GM19351 (cell line): ENCODE measurements at regions not wholly inside any gene's neighbourhood (a gene's known extent, or its start where the extent isn't known, plus 50 kb on each side); places are given as distances from the start of the nearest gene placed in this dataset.
"Not testable (repeated sequence)": the region's sequence is repeated elsewhere in the genome, so short reads cannot be mapped to it uniquely, and the experiment has no call there.

Experiments used
- ATAC-seq: cut with Tn5 transposase; IDR thresholded peaks from one replicate; pipeline ENCODE4 v1.9.1; 2021; ENCODE audit warnings: mild to moderate bottlenecking, moderate library complexity; ENCODE audit not compliant: unreplicated experiment

- no peak for ATAC-seq
These were observed 1761.3 kb upstream of the IGFBP7 start for GRCh38 chr4:58871509-58871908.

- no peak for ATAC-seq
These were observed 1738.8 kb upstream of the IGFBP7 start for GRCh38 chr4:58849026-58849425.

DNA sequence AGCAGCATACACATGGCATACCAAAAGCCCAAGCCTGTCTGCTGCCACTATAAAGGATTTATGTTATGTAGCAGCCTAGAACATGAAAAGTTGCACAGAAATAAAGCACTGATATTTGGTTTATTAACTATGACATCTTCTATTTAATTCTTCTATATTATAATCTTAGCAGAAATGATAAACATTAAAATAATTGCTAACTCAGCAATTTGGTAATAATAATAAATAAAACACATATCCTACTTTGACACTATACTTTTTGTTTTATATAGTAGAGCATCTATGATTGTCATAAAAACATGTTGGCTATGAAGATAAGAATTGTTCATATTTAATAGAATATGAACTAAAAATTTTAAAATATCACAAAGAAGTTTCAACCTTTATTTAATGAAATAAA lies 1733.3 kb upstream of the IGFBP7 start:
- no peak for ATAC-seq

DNA sequence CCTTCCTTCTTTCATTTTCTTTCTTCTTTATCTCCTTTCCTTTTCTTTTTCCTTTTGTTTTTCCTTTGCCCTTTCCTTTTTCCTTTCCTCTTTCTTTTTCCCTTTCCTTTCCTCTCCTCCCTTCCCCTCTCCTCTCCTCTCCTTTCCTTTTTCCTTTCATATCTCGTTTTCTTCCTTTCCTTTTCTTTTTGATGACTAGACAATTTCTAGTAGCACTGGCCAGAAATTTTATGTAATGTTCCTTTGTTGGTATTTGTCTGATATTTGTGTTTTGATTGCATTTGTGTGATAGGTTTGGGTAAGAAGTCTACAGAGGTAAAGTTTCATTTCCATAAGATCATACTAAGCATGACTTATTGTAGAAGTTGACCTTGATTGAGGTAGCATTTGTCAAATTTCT lies 1722.9 kb upstream of the IGFBP7 start:
- ATAC-seq = no peak

DNA sequence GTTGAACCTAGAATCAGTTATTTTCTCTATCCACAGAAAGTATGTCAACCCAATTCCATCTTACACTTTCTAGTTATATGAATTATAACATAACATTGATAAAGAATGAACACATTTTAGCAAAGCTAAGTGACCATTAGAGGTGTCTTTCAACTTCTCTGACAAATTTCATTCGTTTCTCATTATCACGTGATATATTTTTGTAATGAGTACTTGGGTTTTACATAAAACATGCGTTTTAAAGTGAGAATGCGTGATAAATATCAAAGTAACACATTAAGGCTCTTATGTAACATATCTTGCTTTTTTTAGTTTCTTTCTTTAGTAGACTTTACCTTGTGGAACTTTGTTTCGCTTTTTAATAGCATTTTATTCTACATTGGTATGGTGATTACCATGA lies 1715.1 kb upstream of the IGFBP7 start:
- ATAC-seq = no peak

DNA sequence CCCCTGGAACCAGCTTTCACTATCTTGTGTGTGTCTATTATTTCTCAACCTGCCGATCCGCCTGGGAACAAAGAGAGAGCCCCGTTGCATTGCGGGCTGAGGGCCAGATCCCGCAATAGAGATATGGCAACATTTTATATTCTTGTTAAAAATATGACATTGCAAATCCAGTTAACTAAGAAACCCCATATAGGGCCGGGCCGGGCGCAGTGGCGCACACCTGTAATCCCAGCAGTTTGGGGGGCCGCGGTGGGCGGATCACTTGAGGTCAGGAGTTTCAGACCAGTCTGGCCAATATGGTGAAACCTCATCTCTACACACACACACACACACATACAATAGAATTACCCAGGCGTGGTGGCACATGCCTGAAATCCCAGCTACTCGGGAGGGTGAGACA lies 1708.4 kb upstream of the IGFBP7 start:
- not testable (repeated sequence) for ATAC-seq

DNA sequence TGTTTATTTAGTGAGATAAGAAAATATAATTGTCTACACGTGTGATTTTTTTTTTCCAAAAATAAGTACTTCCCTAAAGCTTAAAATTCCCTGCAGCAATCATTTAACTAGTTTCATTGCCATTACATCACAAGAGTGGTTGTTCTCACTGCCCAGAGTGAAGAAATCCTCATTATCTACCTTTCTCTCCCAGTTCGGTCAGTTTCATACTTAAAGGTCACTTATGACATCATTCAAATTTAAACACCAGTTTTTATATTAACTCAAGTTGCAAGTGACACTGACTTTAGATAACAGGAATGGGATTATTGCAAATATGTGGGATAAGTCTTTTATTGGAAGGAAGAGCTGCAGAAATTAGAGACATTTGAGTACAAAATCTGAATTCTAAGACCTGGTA lies 1699.8 kb upstream of the IGFBP7 start:
- no peak for ATAC-seq

DNA sequence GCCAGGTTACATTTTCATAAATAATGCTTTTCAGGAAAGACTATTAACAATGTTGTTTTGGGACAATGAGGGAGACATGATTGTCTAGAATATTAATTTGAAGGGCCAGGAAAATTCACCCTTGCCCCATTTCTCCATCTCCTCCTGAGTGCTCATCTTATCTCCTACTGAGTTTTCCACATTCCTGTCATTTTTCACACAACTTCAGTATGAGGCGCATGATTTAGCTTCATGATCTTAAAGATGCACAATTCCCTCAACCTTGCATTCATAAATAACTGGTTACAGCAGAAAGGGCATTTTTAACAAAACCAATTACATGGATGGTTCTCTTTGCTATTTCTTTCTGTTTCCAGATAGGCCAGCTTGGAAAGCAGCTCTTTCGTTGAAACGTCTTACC lies 1699.2 kb upstream of the IGFBP7 start:
- no peak for ATAC-seq

DNA sequence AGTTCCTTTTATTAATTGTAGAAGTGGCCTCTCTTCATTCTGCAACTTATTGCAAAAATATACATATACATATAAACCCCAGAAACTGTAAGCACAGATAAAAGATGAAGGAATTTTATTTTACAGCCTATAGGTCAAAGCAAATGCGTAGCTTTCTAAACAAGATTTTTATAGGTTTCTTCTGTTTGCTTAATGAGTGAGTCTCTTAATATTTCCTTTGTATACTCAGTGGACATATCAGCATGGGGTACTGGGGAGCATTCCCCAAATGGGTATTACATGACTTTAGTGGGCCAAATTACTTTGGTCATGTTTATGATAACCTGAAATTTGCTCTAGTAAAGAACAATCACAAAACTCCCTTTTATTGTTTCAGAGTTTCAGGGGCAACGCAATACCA lies 1698.6 kb upstream of the IGFBP7 start:
- no peak for ATAC-seq

- ATAC-seq = no peak
These were observed 1697.8 kb upstream of the IGFBP7 start for GRCh38 chr4:58807843-58808615.

GRCh38 chr4:58776627-58777026 lies 1666.4 kb upstream of the IGFBP7 start:
- ATAC-seq = no peak

DNA sequence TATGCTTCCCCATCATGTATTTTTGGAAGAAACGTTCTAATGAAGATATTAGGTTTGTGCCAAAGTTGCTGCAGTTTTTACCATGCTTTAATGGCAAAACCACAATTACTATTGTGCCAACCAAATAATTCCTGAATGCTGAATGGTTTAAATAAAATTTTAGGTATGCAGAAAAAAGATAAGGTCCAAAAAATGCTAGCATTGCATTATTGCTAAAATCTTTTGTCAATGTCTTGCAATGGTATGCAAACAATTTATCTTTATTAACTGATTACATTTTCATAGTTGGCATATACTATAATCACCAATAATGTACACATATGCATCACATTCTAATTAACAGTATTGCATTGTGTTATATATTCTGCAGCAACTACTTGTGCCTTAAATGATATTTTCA lies 1657.4 kb upstream of the IGFBP7 start:
- ATAC-seq = no peak

DNA sequence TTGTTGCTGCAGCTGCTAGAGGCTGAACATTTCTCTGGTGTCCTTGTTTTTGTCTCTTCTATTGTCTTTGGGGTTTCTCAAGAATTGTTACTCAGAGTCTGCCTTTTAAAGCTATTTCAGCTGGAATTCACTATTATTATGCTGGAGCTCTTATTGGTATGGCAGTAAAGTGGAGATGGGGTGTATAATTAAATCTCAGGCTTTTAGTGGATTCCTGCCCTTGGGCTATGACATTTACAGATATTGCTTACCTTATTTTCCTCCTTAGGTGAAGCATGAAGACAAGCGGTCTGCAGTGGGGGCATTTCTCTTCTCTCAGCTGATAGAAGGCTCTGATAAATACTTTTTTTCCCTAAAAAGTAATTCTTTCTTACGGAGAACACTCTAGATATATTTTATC lies 1656.6 kb upstream of the IGFBP7 start:
- no peak for ATAC-seq

- ATAC-seq = no peak
These were observed 1651.4 kb upstream of the IGFBP7 start for GRCh38 chr4:58761563-58761962.

DNA sequence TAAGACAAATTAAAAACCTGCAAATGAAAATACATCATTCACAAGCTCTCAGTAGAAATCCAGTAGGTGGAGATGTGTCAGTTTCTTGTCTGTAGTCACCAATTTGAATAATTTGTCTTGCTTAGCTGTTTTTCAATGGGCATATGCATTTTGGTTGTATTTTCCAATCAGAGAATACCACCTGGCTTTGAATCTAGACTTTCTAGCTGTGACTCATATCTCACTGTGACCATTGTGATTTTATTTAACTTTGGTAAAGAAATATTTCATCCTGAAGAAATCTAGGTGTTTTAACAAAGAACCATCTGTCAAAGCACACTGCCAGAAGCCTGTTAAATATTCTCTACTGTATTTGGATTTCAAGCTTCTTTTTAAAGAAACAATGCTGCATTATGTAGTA lies 1650.6 kb upstream of the IGFBP7 start:
- no peak for ATAC-seq

GRCh38 chr4:58760100-58760499 lies 1649.9 kb upstream of the IGFBP7 start:
- no peak for ATAC-seq

DNA sequence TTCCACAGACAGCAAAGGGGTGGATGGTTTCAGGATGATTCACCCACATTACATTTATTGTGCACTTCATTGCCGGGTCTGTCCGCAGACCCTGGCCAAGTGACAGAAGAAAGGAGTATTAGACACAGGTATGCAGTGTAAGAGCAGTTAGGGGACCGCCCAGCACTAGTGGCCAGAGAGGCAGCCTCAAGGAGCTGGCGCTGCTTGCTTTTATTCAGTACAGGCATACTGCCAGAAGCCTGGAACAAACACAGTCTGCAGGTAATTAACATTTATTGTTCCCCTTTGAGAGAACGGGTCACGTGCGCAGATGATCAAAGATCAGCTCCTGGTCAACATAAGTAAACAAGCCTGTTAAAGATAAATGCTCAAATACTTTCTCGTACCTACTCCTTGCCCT lies 1639.0 kb upstream of the IGFBP7 start:
- ATAC-seq = no peak

GRCh38 chr4:58740897-58741296 lies 1630.7 kb upstream of the IGFBP7 start:
- ATAC-seq = no peak

- no peak for ATAC-seq
These were observed 1629.1 kb upstream of the IGFBP7 start for GRCh38 chr4:58739275-58739674.

DNA sequence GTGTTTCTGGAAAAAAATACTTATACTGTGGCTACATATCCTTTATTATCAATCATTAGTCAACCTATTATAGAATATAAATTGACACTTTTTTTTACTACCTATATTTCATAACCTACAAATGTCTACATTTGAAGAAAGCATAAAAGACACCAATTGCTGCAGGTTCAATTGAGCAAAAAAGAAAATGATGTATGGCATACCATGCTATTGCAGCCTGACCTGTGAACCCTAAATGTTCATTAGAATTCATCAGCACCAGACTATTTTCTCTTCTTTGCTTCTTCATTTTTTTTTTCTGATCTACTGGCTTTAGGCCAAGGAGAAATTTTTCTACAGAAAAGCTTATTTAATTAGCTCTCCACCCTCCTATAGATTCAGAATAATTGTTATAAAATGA lies 1628.2 kb upstream of the IGFBP7 start:
- no peak for ATAC-seq

GRCh38 chr4:58734030-58734674 lies 1624.0 kb upstream of the IGFBP7 start:
- no peak for ATAC-seq

GRCh38 chr4:58732973-58733372 lies 1622.8 kb upstream of the IGFBP7 start:
- ATAC-seq = no peak

DNA sequence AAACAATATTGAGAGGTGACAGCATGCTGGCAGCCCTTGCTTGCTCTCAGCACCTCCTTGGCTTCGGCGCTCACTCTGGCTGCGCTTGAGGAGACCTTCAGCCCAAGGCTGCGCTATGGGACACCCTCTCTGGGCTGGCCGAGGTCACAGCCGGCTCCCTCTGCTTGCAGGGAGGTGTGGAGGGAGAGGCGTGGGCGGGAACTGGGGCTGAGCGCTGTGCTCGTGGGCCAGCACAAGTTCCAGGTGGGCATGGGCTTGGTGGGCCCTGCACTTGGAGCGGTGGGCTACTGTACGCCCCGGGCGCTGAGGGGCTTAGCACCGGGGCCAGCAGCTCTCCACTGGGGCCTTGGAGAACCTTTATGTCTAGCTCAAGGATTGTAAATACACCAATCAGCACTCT lies 1613.8 kb upstream of the IGFBP7 start:
- no peak for ATAC-seq
